K562 (cell line): ENCODE measurements at regions not wholly inside any gene's neighbourhood (a gene's known extent, or its start where the extent isn't known, plus 50 kb on each side); places are given as distances from the start of the nearest gene placed in this dataset.
"Not testable (repeated sequence)": the region's sequence is repeated elsewhere in the genome, so short reads cannot be mapped to it uniquely, and the experiment has no call there.

Source experiments
- ATAC-seq: fragments of 200-7000 bp; cut with Tn5 transposase; 3 replicates; pipeline ENCODE4 v1.9.1; 2020; ENCODE audit warnings: moderate library complexity
- BruUV-seq: library from RNA; stranded (reverse); fragments of 400-500 nt; replicated peaks from 2 replicates; lab custom pipeline; 2021; lab: Mats Ljungman, UMichigan
- CTCF ChIA-PET: fragments of 300-600 bp; formaldehyde crosslinking; extraction: SDS; loops from one replicate; lab custom pipeline; 2021; ENCODE audit warnings: low intra/inter-chr PET ratio; lab: Yijun Ruan, JAX
- POLR2A ChIA-PET: fragments of 300-600, 350-650 bp; sonication (Branson Sonifier 250); formaldehyde crosslinking; extraction: SDS; loops from one replicate; lab custom pipeline; 2021; ENCODE audit warnings: antibody characterized with exemption, inconsistent platforms; lab: Yijun Ruan, JAX
- DNase-seq, 4 experiments: peaks; one replicate each; pipeline versions ENCODE4 v3.0.0 to v3.0.0-alpha.2; 2011 to 2018; ENCODE audit warnings: low spot score in 3 of 4, mixed read lengths in 3 of 4; ENCODE audit errors: extremely low read depth in 1 of 4
- FAIRE-seq: peaks from 2 replicates; lab custom pipeline; 2011; peaks lifted over from hg19 to GRCh38; lab: Jason Lieb, UNC
- H2AFZ ChIP-seq: 2 replicates; pipeline ENCODE4 v1.6.0; 2011; ENCODE audit warnings: low read depth, low read length, control low read depth, inconsistent platforms
- H3K27ac ChIP-seq: fragments of 200-600 bp; 3 replicates; pipeline ENCODE4 v1.8.0; 2011; ENCODE audit warnings: low read depth, mild to moderate bottlenecking, control low read depth, inconsistent platforms, low read length, moderate library complexity, mixed read lengths; ENCODE audit errors: extremely low read depth
- H3K27me3 ChIP-seq, 2 experiments: fragments of 300-600 bp in 1 of 2; 2 replicates in 1 of 2; 3 replicates in 1 of 2; pipeline versions ENCODE4 v1.6.0 to v1.8.0; 2011; ENCODE audit warnings: inconsistent platforms in 2 of 2, low read length in 2 of 2, mild to moderate bottlenecking in 1 of 2, mixed read lengths in 1 of 2, moderate library complexity in 1 of 2; ENCODE audit not compliant: control insufficient read depth in 2 of 2, insufficient read depth in 2 of 2
- H3K36me3 ChIP-seq: fragments of 300-600 bp; 3 replicates; pipeline ENCODE4 v1.8.0; 2011; ENCODE audit warnings: mild to moderate bottlenecking, low read length, inconsistent platforms; ENCODE audit not compliant: control insufficient read depth, insufficient read depth
- H3K4me1 ChIP-seq, 2 experiments: fragments of 200-600 bp in 1 of 2; replicated peaks in 1 of 2; 2 replicates in 1 of 2; 3 replicates in 1 of 2; pipeline versions ENCODE4 v1.5.1 to v1.8.0; 2011; ENCODE audit warnings: inconsistent platforms in 2 of 2, low read length in 2 of 2, mild to moderate bottlenecking in 1 of 2, mixed read lengths in 1 of 2, moderate library complexity in 1 of 2; ENCODE audit not compliant: control insufficient read depth in 2 of 2, insufficient read depth in 2 of 2
- H3K4me2 ChIP-seq: 2 replicates; pipeline ENCODE4 v1.6.1; 2011; ENCODE audit warnings: low read length, control low read depth, inconsistent platforms, mixed read lengths; ENCODE audit not compliant: insufficient read depth
- H3K4me3 ChIP-seq: fragments of 200-600 bp; sonication (generic), shearing (Covaris generic); 2 replicates; pipeline ENCODE4 v1.5.1; 2016; ENCODE audit warnings: control low read depth, inconsistent platforms
- H3K79me2 ChIP-seq: fragments of 200-600 bp; 3 replicates; pipeline ENCODE4 v1.8.0; 2011; ENCODE audit warnings: low read length, inconsistent platforms; ENCODE audit not compliant: control insufficient read depth, insufficient read depth
- H3K9ac ChIP-seq, 2 experiments: 2 replicates each; pipeline versions ENCODE4 v1.6.0 to v1.6.1; 2011; ENCODE audit warnings: low read depth in 2 of 2, low read length in 2 of 2, control low read depth in 1 of 2, inconsistent platforms in 1 of 2, mild to moderate bottlenecking in 1 of 2, mixed read lengths in 1 of 2; ENCODE audit not compliant: insufficient read depth in 1 of 2
- H3K9me1 ChIP-seq: one replicate; pipeline ENCODE4 v1.6.0; 2011; ENCODE audit warnings: inconsistent platforms, mild to moderate bottlenecking, low read length, moderate library complexity; ENCODE audit not compliant: control insufficient read depth, insufficient read depth
- H3K9me3 ChIP-seq: replicated peaks from 2 replicates; pipeline ENCODE4 v1.5.1; 2011; ENCODE audit warnings: low read depth, low read length, inconsistent platforms; ENCODE audit not compliant: control insufficient read depth, insufficient read depth
- H4K20me1 ChIP-seq: replicated peaks from 2 replicates; pipeline ENCODE4 v1.6.1; 2011; ENCODE audit warnings: low read length, inconsistent platforms, mixed read lengths; ENCODE audit not compliant: control insufficient read depth, insufficient read depth
- ADNP ChIP-seq: fragments of 200-800 bp; sonication (Bioruptor generic); IDR thresholded peaks from 2 replicates; pipeline ENCODE4 v1.6.1; 2016; ENCODE audit warnings: missing genetic modification characterization, missing compliant biosample characterization
- PHF20 ChIP-seq: fragments of 450-650 bp; IDR thresholded peaks from 2 replicates; pipeline ENCODE4 v1.6.1; 2018; ENCODE audit not compliant: partially characterized antibody
- SIN3B ChIP-seq: fragments of 450-650 bp; IDR thresholded peaks from 2 replicates; pipeline ENCODE4 v1.6.1; 2017; ENCODE audit warnings: low read depth, mild to moderate bottlenecking, moderate library complexity
- ZNF146 ChIP-seq: IDR thresholded peaks from one replicate; pipeline ENCODE4 v1.6.1; 2018; ENCODE audit warnings: missing compliant biosample characterization; ENCODE audit not compliant: unreplicated experiment
- ZNF436 ChIP-seq: fragments of 250-450, 450-650 bp; sonication (Bioruptor Pico); formaldehyde crosslinking; IDR thresholded peaks from 2 replicates; pipeline ENCODE4 v1.7.0; 2020; ENCODE audit warnings: mild to moderate bottlenecking
- WGBS: fragments of 100-300 bp; shearing (Covaris generic); methylation state at CpG from one replicate; pipeline ENCODE4 v1.1.6; 2016; ENCODE audit warnings: low coverage, mixed read lengths; ENCODE audit not compliant: insufficient coverage; ENCODE audit errors: missing lambda C conversion rate; 5-methylcytosine and 5-hydroxymethylcytosine counted together
- in situ Hi-C: fragments of 300-500 bp; cut with MboI; formaldehyde crosslinking; loops from 4 replicates; pipeline ENCODE4 v1.15.0; 2018; ENCODE audit warnings: inconsistent platforms, mixed read lengths
- intact Hi-C: fragments of 100-400 bp; cut with micrococcal nuclease; formaldehyde crosslinking; loops from 2 replicates; pipeline ENCODE4 v1.14.2; 2022
- TF ChIP-seq, protein P1 (sequence below): sonication (generic); formaldehyde crosslinking; IDR thresholded peaks from 2 replicates; pipeline ENCODE4 v1.8.1; 2023; ENCODE audit warnings: mild to moderate bottlenecking, missing genetic modification reagents

- TF ChIP-seq ADNP (tag): no peak
- no peak for TF ChIP-seq PHF20
- TF ChIP-seq ZNF436: no peak
- TF ChIP-seq SIN3B: no peak
- TF ChIP-seq, protein P1, sequence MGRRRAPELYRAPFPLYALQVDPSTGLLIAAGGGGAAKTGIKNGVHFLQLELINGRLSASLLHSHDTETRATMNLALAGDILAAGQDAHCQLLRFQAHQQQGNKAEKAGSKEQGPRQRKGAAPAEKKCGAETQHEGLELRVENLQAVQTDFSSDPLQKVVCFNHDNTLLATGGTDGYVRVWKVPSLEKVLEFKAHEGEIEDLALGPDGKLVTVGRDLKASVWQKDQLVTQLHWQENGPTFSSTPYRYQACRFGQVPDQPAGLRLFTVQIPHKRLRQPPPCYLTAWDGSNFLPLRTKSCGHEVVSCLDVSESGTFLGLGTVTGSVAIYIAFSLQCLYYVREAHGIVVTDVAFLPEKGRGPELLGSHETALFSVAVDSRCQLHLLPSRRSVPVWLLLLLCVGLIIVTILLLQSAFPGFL (CRISPR knock-in tag): no peak
These were observed 70.9 kb upstream of the TNP1 start (continued) for GRCh38 chr2:216930716-216931115.

GRCh38 chr2:216929338-216929737 lies 69.5 kb upstream of the TNP1 start:
- H3K27me3 ChIP-seq, H2AFZ ChIP-seq, intact Hi-C loops, H3K79me2 ChIP-seq, DNase-seq, H3K9me1 ChIP-seq, H3K9ac ChIP-seq, H3K4me3 ChIP-seq, BruUV-seq, H3K4me2 ChIP-seq, in situ Hi-C loops, ATAC-seq, H3K36me3 ChIP-seq, H4K20me1 ChIP-seq, FAIRE-seq, H3K9me3 ChIP-seq, CTCF ChIA-PET, H3K27ac ChIP-seq: not testable (repeated sequence)
- peak; percentile 53 for TF ChIP-seq ZNF146 (CRISPR knock-in tag)
- peaks cover 7 to 18% of the 10 kb centered on the region in 2 experiments for H3K4me1 ChIP-seq
- POLR2A ChIA-PET: interaction anchor here (0.6 kb wide), 1 partner anchor 13 kb away, joined by 3 read pairs; no protein-coding TSS in a partner anchor
- WGBS: 8% methylated on average over 4 of the region's 4 CpGs
